GM23248 (cell line): ENCODE measurements at regions not wholly inside any gene's neighbourhood (a gene's known extent, or its start where the extent isn't known, plus 50 kb on each side); places are given as distances from the start of the nearest gene placed in this dataset.

Source experiments
- DNase-seq: peaks from one replicate; pipeline ENCODE4 v3.0.0-alpha.2; 2015
- H2AFZ ChIP-seq: fragments of 200-600 bp; sonication (generic); 2 replicates; pipeline ENCODE4 v1.6.1; 2016; ENCODE audit warnings: antibody characterized with exemption
- H3F3A ChIP-seq: fragments of 200-600 bp; sonication (generic); 2 replicates; pipeline ENCODE4 v1.6.1; 2016; ENCODE audit warnings: mild to moderate bottlenecking, antibody characterized with exemption, mixed run types; ENCODE audit not compliant: insufficient read depth
- H3K27ac ChIP-seq: fragments of 200-600 bp; sonication (generic); 2 replicates; pipeline ENCODE4 v1.5.1; 2016; ENCODE audit warnings: mild to moderate bottlenecking
- H3K27me3 ChIP-seq: fragments of 200-600 bp; sonication (generic); replicated peaks from 2 replicates; pipeline ENCODE4 v1.6.1; 2016; ENCODE audit warnings: mild to moderate bottlenecking; ENCODE audit not compliant: insufficient read depth
- H3K36me3 ChIP-seq: fragments of 200-600 bp; sonication (generic); 2 replicates; pipeline ENCODE4 v1.6.1; 2016; ENCODE audit warnings: low read depth, mild to moderate bottlenecking
- H3K4me1 ChIP-seq: fragments of 200-600 bp; sonication (generic); 2 replicates; pipeline ENCODE4 v1.6.1; 2016; ENCODE audit warnings: mild to moderate bottlenecking; ENCODE audit not compliant: insufficient read depth
- H3K4me2 ChIP-seq: fragments of 200-600 bp; sonication (generic); one replicate; pipeline ENCODE4 v1.6.1; 2016; ENCODE audit warnings: mild to moderate bottlenecking; ENCODE audit not compliant: unreplicated experiment
- H3K4me3 ChIP-seq: fragments of 200-600 bp; sonication (generic); 2 replicates; pipeline ENCODE4 v1.5.1; 2016; ENCODE audit warnings: mild to moderate bottlenecking
- H3K79me2 ChIP-seq: fragments of 200-600 bp; sonication (generic); 2 replicates; pipeline ENCODE4 v1.6.1; 2016; ENCODE audit warnings: mild to moderate bottlenecking; ENCODE audit not compliant: insufficient read depth
- H3K9ac ChIP-seq: fragments of 200-600 bp; sonication (generic); 2 replicates; pipeline ENCODE4 v1.6.1; 2016; ENCODE audit warnings: mild to moderate bottlenecking
- H3K9me2 ChIP-seq: fragments of 200-600 bp; sonication (generic); 2 replicates; pipeline ENCODE4 v1.6.1; 2016; ENCODE audit warnings: mixed run types, mild to moderate bottlenecking, moderate library complexity; ENCODE audit not compliant: insufficient read depth
- H3K9me3 ChIP-seq: fragments of 200-600 bp; sonication (generic); one replicate; pipeline ENCODE4 v1.6.1; 2017; ENCODE audit warnings: low read depth
- H4K20me1 ChIP-seq: fragments of 200-600 bp; sonication (generic); 2 replicates; pipeline ENCODE4 v1.6.0; 2016; ENCODE audit not compliant: insufficient read depth
- EZH2 ChIP-seq: fragments of 200-600 bp; sonication (generic); IDR thresholded peaks from 2 replicates; pipeline ENCODE4 v1.6.1; 2018; ENCODE audit warnings: antibody characterized with exemption, mild to moderate bottlenecking; ENCODE audit not compliant: insufficient read depth, poor library complexity, severe bottlenecking
- EZH2phosphoT487 ChIP-seq: fragments of 200-600 bp; sonication (generic); IDR thresholded peaks from 2 replicates; pipeline ENCODE4 v1.6.1; 2018; ENCODE audit warnings: antibody characterized with exemption, moderate library complexity, mild to moderate bottlenecking, low read depth; ENCODE audit not compliant: insufficient read depth
- WGBS, 2 experiments: methylation state at CpG; one replicate each; pipeline ENCODE4 v1.1.6; 2015 to 2017; ENCODE audit warnings: low lambda C conversion rate in 2 of 2, low coverage in 1 of 2; ENCODE audit errors: missing lambda C conversion rate in 2 of 2; 5-methylcytosine and 5-hydroxymethylcytosine counted together
- in situ Hi-C: fragments of 300-500 bp; cut with MboI; formaldehyde crosslinking; loops from 2 replicates; pipeline ENCODE4 v1.15.0; 2020

DNA sequence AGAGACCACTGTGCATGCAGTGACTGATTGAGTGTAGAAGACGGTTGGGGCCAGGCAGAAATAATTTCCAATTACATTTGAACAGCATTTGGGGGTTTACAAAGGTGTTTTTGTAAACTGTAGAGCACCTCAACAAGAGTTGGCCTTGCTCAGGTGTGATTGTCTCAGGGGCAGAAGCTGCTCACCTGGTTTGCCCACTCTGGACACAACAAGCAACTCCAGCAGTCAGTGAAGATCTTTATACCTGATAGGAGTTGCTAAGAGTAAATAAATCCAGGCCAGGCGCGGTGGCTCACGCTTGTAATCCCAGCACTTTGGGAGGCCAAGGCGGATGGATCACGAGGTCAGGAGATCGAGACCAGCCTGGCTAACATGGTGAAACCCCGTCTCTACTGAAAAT lies 221.3 kb downstream of the RAB28 start:
- no peaks in the 10 kb centered on the region for H4K20me1 ChIP-seq
- H3K4me2 ChIP-seq = no peak overlapping the region
- H3K9ac ChIP-seq = no peak overlapping the region
- no peaks in the 10 kb centered on the region for H3K9me3 ChIP-seq
- no peaks in the 10 kb centered on the region; the same call in 1 of the 2 replicates for H3K4me1 ChIP-seq
- no peak for TF ChIP-seq EZH2phosphoT487
- no peak for TF ChIP-seq EZH2
- H3F3A ChIP-seq = no peaks in the 10 kb centered on the region
- in situ Hi-C loops = no loop called here
- no peaks in the 10 kb centered on the region for H3K27me3 ChIP-seq
- no peak overlapping the region for H2AFZ ChIP-seq
- no peak overlapping the region for H3K27ac ChIP-seq
- H3K36me3 ChIP-seq = no peaks in the 10 kb centered on the region
- no peaks in the 10 kb centered on the region for H3K9me2 ChIP-seq
- no peaks in the 10 kb centered on the region for H3K79me2 ChIP-seq
- H3K4me3 ChIP-seq = no peak overlapping the region
- DNase-seq = no peak
- 90 to 91% methylated on average over 8 of the region's 8 CpGs for WGBS, 2 experiments

DNA sequence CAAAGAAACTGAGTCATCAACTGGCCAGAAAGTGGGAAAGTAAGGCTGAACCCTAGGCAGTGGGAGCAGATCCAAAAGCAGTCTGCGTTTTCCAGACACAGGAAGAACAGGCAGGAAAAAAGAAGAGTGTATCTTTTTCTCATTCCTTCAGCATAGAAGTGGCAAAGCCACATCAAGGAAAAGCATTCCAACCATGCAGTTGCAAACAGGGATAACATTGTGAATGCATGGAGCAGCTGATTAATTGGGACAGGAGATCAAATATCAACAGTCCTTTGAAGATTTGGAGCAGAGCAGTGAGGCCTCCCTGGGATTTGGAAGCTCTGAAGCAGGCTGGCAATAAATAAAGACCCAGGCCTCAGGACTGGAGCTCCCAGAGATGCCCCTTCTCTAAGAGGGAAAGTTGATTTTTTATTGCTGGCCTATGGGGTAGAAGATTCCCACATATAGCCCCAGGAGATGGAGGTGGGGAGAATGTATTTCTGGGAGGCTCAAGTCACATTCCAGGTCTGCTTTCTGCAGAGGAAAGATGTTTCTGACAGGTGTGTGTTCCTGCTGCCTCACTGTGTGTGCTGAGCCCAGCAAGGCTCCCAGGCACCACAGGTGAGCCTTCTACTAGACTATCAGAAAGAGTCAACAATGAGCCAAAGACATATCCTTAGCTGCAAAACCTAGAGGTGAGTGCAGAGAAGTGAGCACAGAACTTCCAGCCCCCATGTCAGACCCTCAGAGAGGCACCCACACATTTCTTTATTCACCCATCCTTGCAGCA lies 222.5 kb downstream of the RAB28 start:
- no peak for DNase-seq
- 32 to 35% methylated on average over 1 of the region's 1 CpG for WGBS, 2 experiments
- Histone ChIP-seq H3F3A (no peaks in the 10 kb centered on the region), H3K9ac (no peak overlapping the region), H3K36me3 (no peaks in the 10 kb centered on the region), H3K4me1 (no peaks in the 10 kb centered on the region; the same call in 1 of the 2 replicates), H3K9me2 (no peaks in the 10 kb centered on the region), H3K4me2 (no peak overlapping the region), H3K9me3 (no peaks in the 10 kb centered on the region), H3K79me2 (no peaks in the 10 kb centered on the region), H2AFZ (no peak overlapping the region), H3K27ac (no peak overlapping the region), H3K4me3 (no peak overlapping the region), H3K27me3 (no peaks in the 10 kb centered on the region), H4K20me1 (no peaks in the 10 kb centered on the region)
- no peak for TF ChIP-seq EZH2
- TF ChIP-seq EZH2phosphoT487 = no peak
- in situ Hi-C loops = no loop called here

DNA sequence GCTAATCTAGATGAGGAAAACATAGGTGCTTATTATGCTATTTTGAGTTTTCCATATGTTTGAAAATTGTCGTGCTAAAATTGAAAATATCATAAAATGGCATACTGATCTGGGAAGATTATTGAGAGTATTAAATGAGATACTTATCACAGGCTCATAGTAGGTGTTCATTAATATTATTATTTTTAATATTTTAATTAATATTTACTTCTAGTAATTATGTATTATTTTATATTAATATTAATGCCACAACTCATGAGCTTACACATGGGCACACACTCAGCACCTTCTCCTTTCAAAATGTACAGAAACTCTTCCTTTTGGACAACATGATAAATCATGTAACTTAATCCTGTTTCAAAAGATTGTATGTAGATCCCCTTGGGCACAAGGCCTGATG lies 223.6 kb downstream of the RAB28 start:
- Histone ChIP-seq H3F3A (no peaks in the 10 kb centered on the region), H3K4me3 (no peak overlapping the region), H4K20me1 (no peaks in the 10 kb centered on the region), H3K27me3 (no peaks in the 10 kb centered on the region), H2AFZ (no peak overlapping the region), H3K79me2 (no peaks in the 10 kb centered on the region), H3K9me2 (no peaks in the 10 kb centered on the region), H3K36me3 (no peaks in the 10 kb centered on the region), H3K9ac (no peak overlapping the region), H3K4me2 (no peak overlapping the region), H3K4me1 (no peaks in the 10 kb centered on the region; the same call in 1 of the 2 replicates), H3K9me3 (no peaks in the 10 kb centered on the region), H3K27ac (no peak overlapping the region)
- TF ChIP-seq EZH2 (no peak), EZH2phosphoT487 (no peak)
- WGBS, 2 experiments = 87 to 88% methylated on average over 1 of the region's 1 CpG
- in situ Hi-C loops = no loop called here
- DNase-seq = no peak

DNA sequence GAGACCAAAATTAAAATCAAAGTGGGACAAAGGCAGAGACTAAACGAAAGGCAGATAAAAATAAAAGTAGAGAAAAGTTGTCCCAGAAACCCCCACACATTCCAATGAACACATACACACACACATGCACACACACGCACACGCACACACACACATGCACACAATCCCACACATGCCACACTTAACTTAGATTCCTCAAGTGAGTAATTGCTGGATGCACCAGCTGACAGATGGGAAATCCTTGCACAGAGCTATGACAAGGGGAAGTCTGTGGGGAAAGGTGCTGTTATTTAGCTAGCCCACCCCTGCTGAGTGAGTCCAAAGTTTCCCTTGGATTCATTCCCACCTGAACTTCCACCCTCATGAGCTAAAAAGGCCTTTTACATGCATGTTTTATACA lies 233.9 kb downstream of the RAB28 start:
- 71 to 80% methylated on average over 3 of the region's 3 CpGs for WGBS, 2 experiments
- H3K4me3 ChIP-seq = no peak overlapping the region
- no peaks in the 10 kb centered on the region for H3K27me3 ChIP-seq
- H3F3A ChIP-seq = no peaks in the 10 kb centered on the region
- H4K20me1 ChIP-seq = no peaks in the 10 kb centered on the region
- H3K9ac ChIP-seq = no peak overlapping the region
- H2AFZ ChIP-seq = no peak overlapping the region
- H3K9me2 ChIP-seq = no peaks in the 10 kb centered on the region
- H3K9me3 ChIP-seq = no peaks in the 10 kb centered on the region
- no peak for DNase-seq
- TF ChIP-seq EZH2 = no peak
- no peak for TF ChIP-seq EZH2phosphoT487
- in situ Hi-C loops = no loop called here
- H3K79me2 ChIP-seq = no peaks in the 10 kb centered on the region
- H3K27ac ChIP-seq = no peak overlapping the region
- no peaks in the 10 kb centered on the region for H3K4me1 ChIP-seq
- H3K36me3 ChIP-seq = no peaks in the 10 kb centered on the region
- no peak overlapping the region for H3K4me2 ChIP-seq
